ENCODE measurements at regions not wholly inside any gene's neighbourhood (a gene's known extent, or its start where the extent isn't known, plus 50 kb on each side); places are given as distances from the start of the nearest gene placed in this dataset.

DNA sequence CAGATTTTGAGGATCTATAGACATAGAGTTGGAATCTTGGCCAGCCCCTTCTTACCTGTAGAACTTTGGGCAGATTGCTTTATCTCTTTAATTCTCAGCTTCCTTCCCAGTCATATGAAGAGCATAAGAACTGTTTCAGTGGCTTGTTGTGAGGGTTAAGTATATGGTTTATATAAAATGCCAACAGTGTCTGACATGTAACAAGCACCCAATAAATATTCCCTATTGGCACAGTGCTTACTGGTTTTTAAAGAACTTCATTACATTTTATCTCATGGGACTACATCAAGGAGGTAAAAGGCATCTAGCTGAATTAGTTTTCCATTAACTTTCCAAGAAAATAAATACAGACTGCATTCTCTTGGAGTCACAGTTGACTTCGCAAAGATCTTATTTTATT lies 106.7 kb upstream of the LIMCH1 start:
- TF ChIP-seq, protein P1, sequence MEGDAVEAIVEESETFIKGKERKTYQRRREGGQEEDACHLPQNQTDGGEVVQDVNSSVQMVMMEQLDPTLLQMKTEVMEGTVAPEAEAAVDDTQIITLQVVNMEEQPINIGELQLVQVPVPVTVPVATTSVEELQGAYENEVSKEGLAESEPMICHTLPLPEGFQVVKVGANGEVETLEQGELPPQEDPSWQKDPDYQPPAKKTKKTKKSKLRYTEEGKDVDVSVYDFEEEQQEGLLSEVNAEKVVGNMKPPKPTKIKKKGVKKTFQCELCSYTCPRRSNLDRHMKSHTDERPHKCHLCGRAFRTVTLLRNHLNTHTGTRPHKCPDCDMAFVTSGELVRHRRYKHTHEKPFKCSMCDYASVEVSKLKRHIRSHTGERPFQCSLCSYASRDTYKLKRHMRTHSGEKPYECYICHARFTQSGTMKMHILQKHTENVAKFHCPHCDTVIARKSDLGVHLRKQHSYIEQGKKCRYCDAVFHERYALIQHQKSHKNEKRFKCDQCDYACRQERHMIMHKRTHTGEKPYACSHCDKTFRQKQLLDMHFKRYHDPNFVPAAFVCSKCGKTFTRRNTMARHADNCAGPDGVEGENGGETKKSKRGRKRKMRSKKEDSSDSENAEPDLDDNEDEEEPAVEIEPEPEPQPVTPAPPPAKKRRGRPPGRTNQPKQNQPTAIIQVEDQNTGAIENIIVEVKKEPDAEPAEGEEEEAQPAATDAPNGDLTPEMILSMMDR (IDR thresholded peaks at IDR 0.05; ENCODE audit: insufficient read depth, low read length) = no peak
- TF ChIP-seq, protein P2, sequence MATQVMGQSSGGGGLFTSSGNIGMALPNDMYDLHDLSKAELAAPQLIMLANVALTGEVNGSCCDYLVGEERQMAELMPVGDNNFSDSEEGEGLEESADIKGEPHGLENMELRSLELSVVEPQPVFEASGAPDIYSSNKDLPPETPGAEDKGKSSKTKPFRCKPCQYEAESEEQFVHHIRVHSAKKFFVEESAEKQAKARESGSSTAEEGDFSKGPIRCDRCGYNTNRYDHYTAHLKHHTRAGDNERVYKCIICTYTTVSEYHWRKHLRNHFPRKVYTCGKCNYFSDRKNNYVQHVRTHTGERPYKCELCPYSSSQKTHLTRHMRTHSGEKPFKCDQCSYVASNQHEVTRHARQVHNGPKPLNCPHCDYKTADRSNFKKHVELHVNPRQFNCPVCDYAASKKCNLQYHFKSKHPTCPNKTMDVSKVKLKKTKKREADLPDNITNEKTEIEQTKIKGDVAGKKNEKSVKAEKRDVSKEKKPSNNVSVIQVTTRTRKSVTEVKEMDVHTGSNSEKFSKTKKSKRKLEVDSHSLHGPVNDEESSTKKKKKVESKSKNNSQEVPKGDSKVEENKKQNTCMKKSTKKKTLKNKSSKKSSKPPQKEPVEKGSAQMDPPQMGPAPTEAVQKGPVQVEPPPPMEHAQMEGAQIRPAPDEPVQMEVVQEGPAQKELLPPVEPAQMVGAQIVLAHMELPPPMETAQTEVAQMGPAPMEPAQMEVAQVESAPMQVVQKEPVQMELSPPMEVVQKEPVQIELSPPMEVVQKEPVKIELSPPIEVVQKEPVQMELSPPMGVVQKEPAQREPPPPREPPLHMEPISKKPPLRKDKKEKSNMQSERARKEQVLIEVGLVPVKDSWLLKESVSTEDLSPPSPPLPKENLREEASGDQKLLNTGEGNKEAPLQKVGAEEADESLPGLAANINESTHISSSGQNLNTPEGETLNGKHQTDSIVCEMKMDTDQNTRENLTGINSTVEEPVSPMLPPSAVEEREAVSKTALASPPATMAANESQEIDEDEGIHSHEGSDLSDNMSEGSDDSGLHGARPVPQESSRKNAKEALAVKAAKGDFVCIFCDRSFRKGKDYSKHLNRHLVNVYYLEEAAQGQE (IDR thresholded peaks at IDR 0.05; ENCODE audit: insufficient replicate concordance, low read depth) = no peak
- TF ChIP-seq GABPA (IDR thresholded peaks at IDR 0.05; ENCODE audit: low read depth) (no peak), SPI1 (IDR thresholded peaks at IDR 0.05; ENCODE audit: borderline replicate concordance, low read depth) (no peak), POLR2AphosphoS5 (IDR thresholded peaks at IDR 0.05; ENCODE audit: low read depth) (no peak)

Data from HL-60 (cell line).